ENCODE measurements at regions not wholly inside any gene's neighbourhood (a gene's known extent, or its start where the extent isn't known, plus 50 kb on each side); places are given as distances from the start of the nearest gene placed in this dataset.

GRCh38 chr11:82639251-82639650 lies 94.4 kb downstream of the FAM181B start:
- TF ChIP-seq YY1 (IDR thresholded peaks at IDR 0.05; ENCODE audit: insufficient read depth, insufficient read length) (no peak), ZNF274 (IDR thresholded peaks at IDR 0.05; ENCODE audit: low read depth, low read length) (no peak), SUZ12 (IDR thresholded peaks at IDR 0.05; ENCODE audit: extremely low read depth, insufficient read depth, insufficient read length) (no peak)
